ENCODE measurements at regions not wholly inside any gene's neighbourhood (a gene's known extent, or its start where the extent isn't known, plus 50 kb on each side); places are given as distances from the start of the nearest gene placed in this dataset.

DNA sequence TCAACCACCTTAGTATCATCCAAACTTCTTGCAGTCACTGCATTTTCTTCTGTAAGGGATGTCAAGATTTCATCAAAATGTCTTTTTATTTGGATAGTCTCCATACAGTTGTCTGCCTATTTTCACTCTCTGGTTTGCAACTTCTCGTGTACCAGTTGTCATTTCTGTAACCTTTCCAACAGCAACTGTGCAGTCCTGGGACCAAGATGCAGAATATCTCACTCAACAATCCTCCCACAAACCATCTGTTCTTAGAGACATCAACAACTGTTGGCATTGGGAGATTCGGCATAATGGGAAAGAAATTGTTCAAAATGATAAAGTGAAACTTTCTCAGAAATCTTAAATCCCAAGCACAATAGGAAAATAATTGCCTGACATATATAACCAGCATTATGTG, 933.6 kb upstream of the SLC39A10 start:
- no peak for DNase-seq (ENCODE audit: low spot score)
- intact Hi-C loops (cut with micrococcal nuclease; ENCODE audit: unreplicated experiment): no loop called here
- Histone ChIP-seq H3K4me1 (ENCODE audit: insufficient read depth, low read length, poor library complexity, severe bottlenecking) (no peaks in the 10 kb centered on the region), H3K27ac (ENCODE audit: low read depth, low read length, poor library complexity, severe bottlenecking) (no peak overlapping the region), H3K4me3 (ENCODE audit: low read depth, low read length, poor library complexity, severe bottlenecking) (no peak overlapping the region), H3K9me3 (ENCODE audit: low read depth, low read length, poor library complexity, severe bottlenecking) (no peaks in the 10 kb centered on the region), H3K27me3 (replicated peaks; ENCODE audit: insufficient read depth, low read depth, low read length, poor library complexity) (no peaks in the 10 kb centered on the region), H3K36me3 (ENCODE audit: insufficient read depth, low read length, poor library complexity, severe bottlenecking) (no peaks in the 10 kb centered on the region)
- TF ChIP-seq EZH2 (IDR thresholded peaks at IDR 0.05; ENCODE audit: borderline replicate concordance, low read depth, low read length, poor library complexity, severe bottlenecking): no peak
- TF ChIP-seq, protein P1, sequence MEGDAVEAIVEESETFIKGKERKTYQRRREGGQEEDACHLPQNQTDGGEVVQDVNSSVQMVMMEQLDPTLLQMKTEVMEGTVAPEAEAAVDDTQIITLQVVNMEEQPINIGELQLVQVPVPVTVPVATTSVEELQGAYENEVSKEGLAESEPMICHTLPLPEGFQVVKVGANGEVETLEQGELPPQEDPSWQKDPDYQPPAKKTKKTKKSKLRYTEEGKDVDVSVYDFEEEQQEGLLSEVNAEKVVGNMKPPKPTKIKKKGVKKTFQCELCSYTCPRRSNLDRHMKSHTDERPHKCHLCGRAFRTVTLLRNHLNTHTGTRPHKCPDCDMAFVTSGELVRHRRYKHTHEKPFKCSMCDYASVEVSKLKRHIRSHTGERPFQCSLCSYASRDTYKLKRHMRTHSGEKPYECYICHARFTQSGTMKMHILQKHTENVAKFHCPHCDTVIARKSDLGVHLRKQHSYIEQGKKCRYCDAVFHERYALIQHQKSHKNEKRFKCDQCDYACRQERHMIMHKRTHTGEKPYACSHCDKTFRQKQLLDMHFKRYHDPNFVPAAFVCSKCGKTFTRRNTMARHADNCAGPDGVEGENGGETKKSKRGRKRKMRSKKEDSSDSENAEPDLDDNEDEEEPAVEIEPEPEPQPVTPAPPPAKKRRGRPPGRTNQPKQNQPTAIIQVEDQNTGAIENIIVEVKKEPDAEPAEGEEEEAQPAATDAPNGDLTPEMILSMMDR (conservative IDR thresholded peaks at IDR 0.05; ENCODE audit: low read depth, low read length): no peak
- ChIA-PET POLR2A (ENCODE audit: low non-redundant PET) (no interaction called here), CTCF (no interaction called here)
- no TSS peak for BruUV-seq (replicated peaks)

DNA sequence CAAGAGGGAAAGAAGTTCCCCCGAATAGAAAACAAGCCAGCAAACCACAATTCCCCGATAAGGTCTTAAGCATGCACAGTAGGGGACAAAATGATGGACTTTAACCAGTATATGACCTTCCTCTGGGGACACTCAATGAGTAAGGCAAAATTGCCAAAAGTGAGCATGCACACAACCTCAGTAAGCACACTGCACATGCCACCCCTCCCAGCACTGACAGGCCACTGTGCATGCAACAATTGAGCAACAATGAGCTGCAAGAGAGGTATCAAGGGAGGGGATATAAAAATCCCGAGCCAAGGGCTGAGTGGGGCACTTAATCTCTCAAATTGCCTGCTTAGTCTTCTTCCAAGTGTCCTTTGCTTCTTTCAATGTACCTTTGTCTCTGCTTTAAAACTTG, 935.8 kb upstream of the SLC39A10 start:
- POLR2A ChIA-PET (ENCODE audit: low non-redundant PET): no interaction called here
- Histone ChIP-seq H3K27ac (ENCODE audit: low read depth, low read length, poor library complexity, severe bottlenecking) (no peak overlapping the region), H3K36me3 (ENCODE audit: insufficient read depth, low read length, poor library complexity, severe bottlenecking) (no peaks in the 10 kb centered on the region), H3K9me3 (ENCODE audit: low read depth, low read length, poor library complexity, severe bottlenecking) (no peaks in the 10 kb centered on the region), H3K27me3 (replicated peaks; ENCODE audit: insufficient read depth, low read depth, low read length, poor library complexity) (no peaks in the 10 kb centered on the region), H3K4me1 (ENCODE audit: insufficient read depth, low read length, poor library complexity, severe bottlenecking) (no peaks in the 10 kb centered on the region), H3K4me3 (ENCODE audit: low read depth, low read length, poor library complexity, severe bottlenecking) (no peak overlapping the region)
- no peak for TF ChIP-seq EZH2 (IDR thresholded peaks at IDR 0.05; ENCODE audit: borderline replicate concordance, low read depth, low read length, poor library complexity, severe bottlenecking)
- intact Hi-C loops (cut with micrococcal nuclease; ENCODE audit: unreplicated experiment): no loop called here
- BruUV-seq (replicated peaks): no TSS peak
- DNase-seq (ENCODE audit: low spot score): no peak
- CTCF ChIA-PET: no interaction called here

DNA sequence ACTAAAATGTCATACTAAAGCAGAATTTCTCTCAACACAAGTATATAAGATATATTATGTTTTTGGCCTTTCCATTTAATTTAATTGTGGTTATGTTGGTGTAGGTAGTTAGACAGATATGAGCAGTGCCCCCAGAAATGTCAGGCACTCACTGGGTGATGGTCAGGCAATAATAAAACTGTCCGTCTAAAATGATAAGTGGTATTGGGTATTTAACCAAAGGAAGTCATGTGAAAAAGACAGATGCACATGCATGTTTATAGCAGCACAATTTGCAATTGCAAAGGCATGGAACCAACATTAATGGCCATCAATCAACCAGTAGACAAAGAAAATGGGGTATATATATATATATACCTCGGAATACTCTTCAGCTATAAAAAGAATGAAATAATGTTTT, 936.6 kb upstream of the SLC39A10 start:
- intact Hi-C loops (cut with micrococcal nuclease; ENCODE audit: unreplicated experiment): no loop called here
- no TSS peak for BruUV-seq (replicated peaks)
- POLR2A ChIA-PET (ENCODE audit: low non-redundant PET): no interaction called here

DNA sequence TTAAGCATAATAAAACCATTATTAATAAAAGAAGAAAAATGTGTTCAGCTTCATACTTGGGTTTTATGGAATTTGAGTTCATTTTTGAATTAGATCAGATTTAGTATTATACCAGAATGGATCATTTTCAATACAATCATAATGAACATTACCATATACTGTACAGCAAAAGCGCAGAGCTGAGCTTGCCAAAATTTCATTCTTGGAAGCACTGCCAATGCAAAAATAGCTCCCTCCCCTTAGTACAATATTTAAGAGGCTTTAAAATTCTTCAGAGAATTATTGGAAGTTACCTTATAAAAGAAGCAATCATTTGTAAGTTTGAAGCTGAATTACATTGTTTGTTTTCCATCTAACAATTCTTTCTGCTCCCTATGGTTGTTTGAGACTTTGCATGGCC, 938.1 kb upstream of the SLC39A10 start:
- DNase-seq (ENCODE audit: low spot score): no peak
- BruUV-seq (replicated peaks): no TSS peak
- intact Hi-C loops (cut with micrococcal nuclease; ENCODE audit: unreplicated experiment): no loop called here
- H3K36me3 ChIP-seq (ENCODE audit: insufficient read depth, low read length, poor library complexity, severe bottlenecking): no peaks in the 10 kb centered on the region
- ChIA-PET POLR2A (ENCODE audit: low non-redundant PET) (no interaction called here), CTCF (no interaction called here)
- no peaks in the 10 kb centered on the region for H3K27me3 ChIP-seq (replicated peaks; ENCODE audit: insufficient read depth, low read depth, low read length, poor library complexity)
- no peak overlapping the region for H3K27ac ChIP-seq (ENCODE audit: low read depth, low read length, poor library complexity, severe bottlenecking)
- TF ChIP-seq EZH2 (IDR thresholded peaks at IDR 0.05; ENCODE audit: borderline replicate concordance, low read depth, low read length, poor library complexity, severe bottlenecking): no peak
- TF ChIP-seq, protein P1 (conservative IDR thresholded peaks at IDR 0.05; ENCODE audit: low read depth, low read length): no peak
- H3K4me3 ChIP-seq (ENCODE audit: low read depth, low read length, poor library complexity, severe bottlenecking): no peak overlapping the region
- no peaks in the 10 kb centered on the region for H3K4me1 ChIP-seq (ENCODE audit: insufficient read depth, low read length, poor library complexity, severe bottlenecking)
- H3K9me3 ChIP-seq (ENCODE audit: low read depth, low read length, poor library complexity, severe bottlenecking): no peaks in the 10 kb centered on the region

More for the DNA sequence above, 936.6 kb upstream of the SLC39A10 start:
- TF ChIP-seq, protein P1 (conservative IDR thresholded peaks at IDR 0.05; ENCODE audit: low read depth, low read length): no peak
- no peak for TF ChIP-seq EZH2 (IDR thresholded peaks at IDR 0.05; ENCODE audit: borderline replicate concordance, low read depth, low read length, poor library complexity, severe bottlenecking)
- Histone ChIP-seq H3K9me3 (ENCODE audit: low read depth, low read length, poor library complexity, severe bottlenecking) (no peaks in the 10 kb centered on the region), H3K36me3 (ENCODE audit: insufficient read depth, low read length, poor library complexity, severe bottlenecking) (no peaks in the 10 kb centered on the region), H3K4me3 (ENCODE audit: low read depth, low read length, poor library complexity, severe bottlenecking) (no peak overlapping the region), H3K27me3 (replicated peaks; ENCODE audit: insufficient read depth, low read depth, low read length, poor library complexity) (no peaks in the 10 kb centered on the region), H3K4me1 (ENCODE audit: insufficient read depth, low read length, poor library complexity, severe bottlenecking) (no peaks in the 10 kb centered on the region), H3K27ac (ENCODE audit: low read depth, low read length, poor library complexity, severe bottlenecking) (no peak overlapping the region)
- CTCF ChIA-PET: no interaction called here
- no peak for DNase-seq (ENCODE audit: low spot score)
